Fibroblast of pulmonary artery (primary cell): ENCODE measurements at regions not wholly inside any gene's neighbourhood (a gene's known extent, or its start where the extent isn't known, plus 50 kb on each side); places are given as distances from the start of the nearest gene placed in this dataset.

Experiments
- DNase-seq: peaks from one replicate; pipeline ENCODE4 v3.0.0-alpha.2; 2010; ENCODE audit warnings: low read depth
- H3K4me3 ChIP-seq: replicated peaks from 2 replicates; pipeline ENCODE4 v1.5.1; 2011; ENCODE audit warnings: low read depth, mild to moderate bottlenecking, control low read depth, low read length, moderate library complexity
- TF ChIP-seq, protein P1 (sequence below): IDR thresholded peaks from 2 replicates; pipeline ENCODE4 v1.5.1; 2011; ENCODE audit warnings: mild to moderate bottlenecking, control low read depth, low read length, inconsistent platforms; ENCODE audit errors: missing control alignments

DNA sequence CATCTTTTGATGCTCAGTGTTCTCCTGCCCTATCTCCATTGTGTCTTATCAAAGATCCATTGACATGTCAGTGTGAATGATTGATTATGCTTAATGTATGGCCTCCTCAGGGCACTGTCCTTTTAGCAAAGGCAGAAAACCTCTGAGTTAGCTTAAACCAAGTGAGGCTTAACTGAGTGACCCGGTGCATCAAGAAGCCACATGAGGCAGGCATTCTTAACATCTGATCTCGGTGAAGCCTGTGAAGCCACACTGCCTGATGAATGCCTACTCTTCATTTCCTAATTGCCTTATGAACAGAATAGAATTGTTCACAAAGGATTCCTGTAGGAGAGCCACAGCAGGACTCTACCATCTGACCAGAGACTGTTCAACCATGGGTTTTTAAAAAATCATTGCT, 168.1 kb upstream of the SOX21 start:
- no peak overlapping the region for H3K4me3 ChIP-seq
- TF ChIP-seq, protein P1, sequence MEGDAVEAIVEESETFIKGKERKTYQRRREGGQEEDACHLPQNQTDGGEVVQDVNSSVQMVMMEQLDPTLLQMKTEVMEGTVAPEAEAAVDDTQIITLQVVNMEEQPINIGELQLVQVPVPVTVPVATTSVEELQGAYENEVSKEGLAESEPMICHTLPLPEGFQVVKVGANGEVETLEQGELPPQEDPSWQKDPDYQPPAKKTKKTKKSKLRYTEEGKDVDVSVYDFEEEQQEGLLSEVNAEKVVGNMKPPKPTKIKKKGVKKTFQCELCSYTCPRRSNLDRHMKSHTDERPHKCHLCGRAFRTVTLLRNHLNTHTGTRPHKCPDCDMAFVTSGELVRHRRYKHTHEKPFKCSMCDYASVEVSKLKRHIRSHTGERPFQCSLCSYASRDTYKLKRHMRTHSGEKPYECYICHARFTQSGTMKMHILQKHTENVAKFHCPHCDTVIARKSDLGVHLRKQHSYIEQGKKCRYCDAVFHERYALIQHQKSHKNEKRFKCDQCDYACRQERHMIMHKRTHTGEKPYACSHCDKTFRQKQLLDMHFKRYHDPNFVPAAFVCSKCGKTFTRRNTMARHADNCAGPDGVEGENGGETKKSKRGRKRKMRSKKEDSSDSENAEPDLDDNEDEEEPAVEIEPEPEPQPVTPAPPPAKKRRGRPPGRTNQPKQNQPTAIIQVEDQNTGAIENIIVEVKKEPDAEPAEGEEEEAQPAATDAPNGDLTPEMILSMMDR = no peak
- no peak for DNase-seq

DNA sequence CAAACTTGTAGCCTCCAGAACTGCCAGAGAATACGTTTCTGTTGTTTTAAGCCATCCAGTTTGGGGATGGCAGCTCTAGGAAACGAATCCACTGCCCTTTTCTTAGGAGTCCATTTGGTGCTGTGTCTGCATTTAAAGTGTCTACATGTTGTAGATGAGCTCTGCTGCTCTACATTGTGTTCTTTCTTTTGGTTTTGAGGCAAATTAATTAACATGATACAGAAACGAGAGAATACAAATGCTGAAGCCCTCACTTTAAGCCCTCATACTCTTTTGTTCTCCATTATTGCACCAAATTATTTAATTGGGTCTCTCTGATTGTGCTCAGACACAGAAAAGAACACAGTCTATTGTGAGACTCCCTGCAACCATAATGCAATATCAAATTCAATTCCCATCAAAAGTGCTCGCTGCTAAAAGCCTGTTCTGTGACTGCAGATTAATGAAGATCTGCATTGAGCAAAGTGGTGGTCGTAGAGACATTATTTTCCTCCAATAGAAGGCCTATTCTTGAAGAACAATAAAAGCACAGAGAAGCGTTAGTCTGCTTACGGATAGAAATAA, 166.3 kb upstream of the SOX21 start:
- DNase-seq = no peak
- TF ChIP-seq, protein P1 = no peak
- no peak overlapping the region for H3K4me3 ChIP-seq

DNA sequence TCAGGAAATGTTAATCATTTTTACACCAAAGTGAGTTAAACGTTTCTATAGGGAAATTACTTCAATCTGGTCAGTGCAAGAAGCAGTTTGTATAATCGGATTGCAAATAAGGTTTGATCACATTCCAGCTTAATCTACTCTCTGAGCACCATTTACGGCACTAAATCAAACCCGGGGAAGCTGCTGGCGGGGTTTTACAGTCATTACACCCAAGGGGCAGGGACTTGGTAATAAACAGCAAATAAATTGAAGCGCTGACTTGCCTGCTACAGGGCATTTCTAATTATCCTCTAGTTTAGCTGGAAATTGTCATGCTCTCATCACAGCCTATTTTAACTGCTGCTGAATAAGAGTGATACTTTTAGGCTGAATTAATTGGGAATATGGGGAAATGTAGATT, 152.1 kb upstream of the SOX21 start:
- no peak overlapping the region for H3K4me3 ChIP-seq
- DNase-seq = no peak
- TF ChIP-seq, protein P1 = no peak

DNA sequence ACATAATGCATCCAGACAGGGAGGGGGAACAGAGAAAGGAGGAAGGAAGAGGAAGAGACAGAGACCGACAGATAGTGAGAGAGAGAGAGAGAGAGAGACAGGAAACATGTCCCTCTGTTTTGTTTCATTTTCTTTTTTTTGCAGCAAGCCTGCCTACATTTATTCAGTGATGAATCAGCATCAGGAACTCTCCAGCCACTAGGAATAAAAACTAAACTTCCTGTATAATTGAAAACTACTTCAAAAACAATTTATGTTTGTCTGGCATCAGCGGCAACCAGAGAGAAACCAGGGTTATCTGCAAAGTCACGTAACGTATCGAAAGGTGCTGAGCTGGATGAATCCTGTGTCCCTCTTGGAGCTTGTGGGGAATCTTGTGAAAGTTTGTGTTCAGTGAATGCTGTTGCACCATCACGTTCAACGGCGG, 148.6 kb upstream of the SOX21 start:
- DNase-seq = peak; percentile 31
- TF ChIP-seq, protein P1 = no peak
- H3K4me3 ChIP-seq = peak overlapping the region; percentile 25

DNA sequence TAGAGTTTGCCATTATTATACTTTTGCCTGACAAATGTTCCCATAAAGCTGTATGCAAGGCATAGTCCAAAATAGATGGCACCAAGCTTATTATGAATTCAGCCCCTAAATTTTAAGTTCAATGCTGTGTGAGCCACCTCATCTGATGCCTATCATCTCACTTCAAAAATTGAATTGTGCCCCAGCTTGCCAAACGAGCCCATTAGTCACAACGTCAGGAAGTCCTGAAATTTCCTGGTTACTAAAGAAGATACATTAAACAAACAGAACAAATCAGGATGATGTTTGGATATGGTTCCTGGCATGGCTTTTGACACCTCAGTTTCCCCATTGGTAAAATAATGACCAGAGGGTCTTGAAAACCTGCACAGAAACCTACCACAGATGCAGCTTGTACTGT, 147.5 kb upstream of the SOX21 start:
- DNase-seq = peak; percentile 10
- no peak overlapping the region for H3K4me3 ChIP-seq
- TF ChIP-seq, protein P1 = no peak

DNA sequence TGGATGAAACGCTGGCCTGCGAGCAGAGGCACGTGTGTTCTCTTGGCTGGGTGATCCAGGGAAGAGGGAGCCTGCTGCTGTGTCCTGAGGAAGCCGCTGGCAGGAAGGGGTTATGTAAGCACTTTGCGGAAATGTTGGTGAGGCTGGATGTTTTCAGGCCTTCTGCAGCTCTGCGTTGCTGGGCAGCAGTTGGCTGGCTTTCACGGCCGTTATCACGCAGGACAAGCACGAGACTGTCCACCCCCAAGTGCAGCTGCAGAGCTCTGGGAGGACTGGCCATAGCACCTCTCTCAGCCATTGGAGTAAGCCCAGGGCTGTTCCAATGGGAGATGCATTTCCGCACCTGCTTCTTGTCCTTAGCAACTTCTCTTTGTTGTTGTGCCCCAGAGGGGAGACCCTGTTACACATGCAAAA, 146.9 kb upstream of the SOX21 start:
- no peak overlapping the region for H3K4me3 ChIP-seq
- DNase-seq = peak; percentile 87
- TF ChIP-seq, protein P1 = no peak

DNA sequence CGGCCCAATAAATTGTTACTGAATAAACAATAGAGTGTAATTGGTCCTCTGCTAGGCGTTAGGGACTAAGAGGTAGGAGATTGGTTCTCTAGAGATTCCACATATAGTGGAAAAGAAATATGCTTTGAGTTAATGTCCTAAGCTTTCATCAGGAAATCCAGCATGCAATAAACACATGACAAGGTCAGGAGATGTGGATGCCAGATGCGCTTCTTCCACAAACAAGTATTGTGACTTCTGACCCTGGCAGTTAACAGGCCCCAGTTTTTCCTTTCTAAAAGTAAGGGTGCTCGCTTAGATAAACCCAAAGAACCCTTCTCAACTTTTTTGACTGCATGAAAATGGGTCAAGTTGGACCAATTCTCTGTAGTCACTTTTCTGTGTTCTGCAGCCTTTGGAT, 146.5 kb upstream of the SOX21 start:
- H3K4me3 ChIP-seq = no peak overlapping the region
- TF ChIP-seq, protein P1 = no peak
- DNase-seq = no peak
